ENCODE measurements at regions not wholly inside any gene's neighbourhood (a gene's known extent, or its start where the extent isn't known, plus 50 kb on each side); places are given as distances from the start of the nearest gene placed in this dataset.

GRCh38 chr5:82772281-82772680 lies 304.9 kb downstream of the TMEM167A start:
- TF ChIP-seq SIN3A (IDR thresholded peaks at IDR 0.05; ENCODE audit: borderline replicate concordance, insufficient read depth, low read depth, low read length) (no peak), POLR2AphosphoS5 (IDR thresholded peaks at IDR 0.05; ENCODE audit: low read depth, low read length) (no peak), CTCF (IDR thresholded peaks at IDR 0.05) (no peak), TCF7L2 (IDR thresholded peaks at IDR 0.05; ENCODE audit: low read depth, low read length) (no peak)
- in situ Hi-C loops (cut with HindIII; ENCODE audit: low pct_unique_long_range_greater_than_20kb, low sequenced_read_pairs) (no loop called here), intact Hi-C loops (cut with micrococcal nuclease; ENCODE audit: unreplicated experiment) (no loop called here)
- no peak for DNase-seq (ENCODE audit: low read depth, low spot score)
- no peak for ATAC-seq
- Histone ChIP-seq H3K36me3 (ENCODE audit: control insufficient read depth, insufficient read depth, low read length) (no peaks in the 10 kb centered on the region), H3K27ac (ENCODE audit: low read length) (no peak overlapping the region), H3K9me3 (ENCODE audit: control insufficient read depth, insufficient read depth, low read depth, low read length) (no peaks in the 10 kb centered on the region), H3K27me3 (ENCODE audit: control insufficient read depth, insufficient read depth, low read length) (no peaks in the 10 kb centered on the region), H3K4me3 (ENCODE audit: low read depth in 2 of 2, low read length in 2 of 2) (no peak overlapping the region), H3K4me1 (ENCODE audit: control insufficient read depth, insufficient read depth, low read length) (no peaks in the 10 kb centered on the region)
- ChIA-PET CTCF (no interaction called here), POLR2A (no interaction called here)
- no TSS peak for BruUV-seq (replicated peaks)

GRCh38 chr5:82766206-82766605 lies 311.0 kb downstream of the TMEM167A start:
- BruUV-seq (replicated peaks), result no TSS peak
- no peak overlapping the region for H3K27ac ChIP-seq (ENCODE audit: low read length)
- in situ Hi-C loops (cut with HindIII; ENCODE audit: low pct_unique_long_range_greater_than_20kb, low sequenced_read_pairs) (no loop called here), intact Hi-C loops (cut with micrococcal nuclease; ENCODE audit: unreplicated experiment) (no loop called here)
- H3K4me3 ChIP-seq (ENCODE audit: low read depth in 2 of 2, low read length in 2 of 2), result no peak overlapping the region
- H3K4me1 ChIP-seq (ENCODE audit: control insufficient read depth, insufficient read depth, low read length), result no peaks in the 10 kb centered on the region
- ChIA-PET POLR2A (no interaction called here), CTCF (no interaction called here)
- no peak for ATAC-seq
- no peaks in the 10 kb centered on the region for H3K27me3 ChIP-seq (ENCODE audit: control insufficient read depth, insufficient read depth, low read length)
- H3K36me3 ChIP-seq (ENCODE audit: control insufficient read depth, insufficient read depth, low read length), result no peaks in the 10 kb centered on the region
- TF ChIP-seq POLR2AphosphoS5 (IDR thresholded peaks at IDR 0.05; ENCODE audit: low read depth, low read length), result no peak
- no peak for TF ChIP-seq TCF7L2 (IDR thresholded peaks at IDR 0.05; ENCODE audit: low read depth, low read length)
- no peak for TF ChIP-seq CTCF (IDR thresholded peaks at IDR 0.05)
- TF ChIP-seq SIN3A (IDR thresholded peaks at IDR 0.05; ENCODE audit: borderline replicate concordance, insufficient read depth, low read depth, low read length), result no peak
- DNase-seq (ENCODE audit: low read depth, low spot score), result no peak
- no peaks in the 10 kb centered on the region for H3K9me3 ChIP-seq (ENCODE audit: control insufficient read depth, insufficient read depth, low read depth, low read length)

GRCh38 chr5:82765765-82766164 lies 311.4 kb downstream of the TMEM167A start:
- POLR2A ChIA-PET, result no interaction called here
- no peaks in the 10 kb centered on the region for H3K4me1 ChIP-seq (ENCODE audit: control insufficient read depth, insufficient read depth, low read length)
- no peak for TF ChIP-seq REST (IDR thresholded peaks at IDR 0.05; ENCODE audit: insufficient read depth in 1 of 2, low read depth in 2 of 2, low read length in 1 of 2)
- H3K27me3 ChIP-seq (ENCODE audit: control insufficient read depth, insufficient read depth, low read length), result no peaks in the 10 kb centered on the region
- DNase-seq (ENCODE audit: low read depth, low spot score) (no peak), ATAC-seq (no peak)
- in situ Hi-C loops (cut with HindIII; ENCODE audit: low pct_unique_long_range_greater_than_20kb, low sequenced_read_pairs) (no loop called here), intact Hi-C loops (cut with micrococcal nuclease; ENCODE audit: unreplicated experiment) (no loop called here)
- H3K27ac ChIP-seq (ENCODE audit: low read length), result no peak overlapping the region
- no peak overlapping the region for H3K4me3 ChIP-seq (ENCODE audit: low read depth in 2 of 2, low read length in 2 of 2)
- no TSS peak for BruUV-seq (replicated peaks)
- CTCF ChIA-PET, result no interaction called here
- no peaks in the 10 kb centered on the region for H3K36me3 ChIP-seq (ENCODE audit: control insufficient read depth, insufficient read depth, low read length)
- no peaks in the 10 kb centered on the region for H3K9me3 ChIP-seq (ENCODE audit: control insufficient read depth, insufficient read depth, low read depth, low read length)
